Vagina (tissue), 2 donors: ENCODE measurements at regions not wholly inside any gene's neighbourhood (a gene's known extent, or its start where the extent isn't known, plus 50 kb on each side); places are given as distances from the start of the nearest gene placed in this dataset.
"Not testable (repeated sequence)": the region's sequence is repeated elsewhere in the genome, so short reads cannot be mapped to it uniquely, and the experiment has no call there.

ENCODE experiments used
- DNase-seq, 2 donors: peaks; one replicate each; pipeline ENCODE4 v3.0.0-alpha.2; 2017; ENCODE audit errors: extremely low spot score in 2 of 2
- H3K27ac ChIP-seq: fragments of 200-600 bp; sonication (generic); one replicate; pipeline ENCODE4 v1.5.1; 2019
- H3K27me3 ChIP-seq: fragments of 200-600 bp; sonication (generic); one replicate; pipeline ENCODE4 v1.5.1; 2019
- H3K36me3 ChIP-seq, 2 donors: fragments of 200-600 bp; sonication (generic); one replicate each; pipeline ENCODE4 v1.5.1; 2017 to 2019
- H3K4me1 ChIP-seq: fragments of 200-600 bp; sonication (generic); one replicate; pipeline ENCODE4 v1.5.1; 2019
- H3K4me3 ChIP-seq, 2 donors: fragments of 200-600 bp; sonication (generic); 1 replicate in 1 of 2; 2 replicates in 1 of 2; pipeline ENCODE4 v1.5.1; 2016 to 2019
- H3K9me3 ChIP-seq: fragments of 200-600 bp; sonication (generic); one replicate; pipeline ENCODE4 v1.5.1; 2019
- intact Hi-C: fragments of 100-400 bp; cut with DNase I; formaldehyde crosslinking; loops from one replicate; pipeline ENCODE4 v1.15.1; 2023

DNA sequence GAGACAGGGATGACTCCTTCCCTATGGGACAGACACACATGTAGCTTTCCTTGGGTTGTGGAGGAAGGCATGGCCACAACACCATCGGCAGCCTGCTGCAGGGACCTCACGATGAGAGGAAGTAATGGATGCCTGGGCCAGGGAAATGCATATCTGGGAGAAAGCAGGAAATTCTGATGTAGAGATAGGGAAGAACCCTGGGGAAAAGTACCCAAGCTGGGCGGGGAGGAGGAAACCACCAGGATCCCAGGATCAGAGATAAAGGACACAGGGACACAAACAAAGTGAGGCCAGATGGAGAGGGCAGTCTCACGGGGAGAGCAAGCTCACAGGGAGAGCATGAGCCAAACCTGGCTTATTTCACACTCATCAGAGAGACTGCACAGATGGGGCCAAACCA, 294.7 kb upstream of the TEKT4 start:
- H3K9me3 ChIP-seq, H3K27me3 ChIP-seq, H3K4me1 ChIP-seq, H3K36me3 ChIP-seq, H3K4me3 ChIP-seq, DNase-seq, intact Hi-C loops, H3K27ac ChIP-seq: not testable (repeated sequence)

DNA sequence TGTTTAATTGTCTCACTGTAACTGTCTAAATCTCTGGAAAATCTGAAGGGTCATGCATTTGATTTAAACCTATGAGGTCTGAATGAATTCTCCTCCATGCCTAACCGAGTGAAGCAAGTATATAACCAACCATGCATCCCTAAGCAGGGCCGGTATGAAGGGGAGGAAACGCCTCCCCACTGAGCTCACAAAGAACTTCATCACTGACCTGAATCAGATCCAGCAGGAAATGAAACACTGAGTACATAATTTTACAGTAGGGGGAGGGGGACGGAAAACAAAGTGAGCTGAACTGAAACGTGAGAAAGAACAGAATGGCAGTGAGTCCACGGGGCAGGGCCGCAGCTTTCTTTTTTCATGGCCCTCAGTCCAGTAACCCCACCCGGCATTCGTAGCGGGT, 294.1 kb upstream of the TEKT4 start:
- DNase-seq, H3K27ac ChIP-seq, H3K4me1 ChIP-seq, intact Hi-C loops, H3K36me3 ChIP-seq, H3K27me3 ChIP-seq, H3K9me3 ChIP-seq, H3K4me3 ChIP-seq: not testable (repeated sequence)

DNA sequence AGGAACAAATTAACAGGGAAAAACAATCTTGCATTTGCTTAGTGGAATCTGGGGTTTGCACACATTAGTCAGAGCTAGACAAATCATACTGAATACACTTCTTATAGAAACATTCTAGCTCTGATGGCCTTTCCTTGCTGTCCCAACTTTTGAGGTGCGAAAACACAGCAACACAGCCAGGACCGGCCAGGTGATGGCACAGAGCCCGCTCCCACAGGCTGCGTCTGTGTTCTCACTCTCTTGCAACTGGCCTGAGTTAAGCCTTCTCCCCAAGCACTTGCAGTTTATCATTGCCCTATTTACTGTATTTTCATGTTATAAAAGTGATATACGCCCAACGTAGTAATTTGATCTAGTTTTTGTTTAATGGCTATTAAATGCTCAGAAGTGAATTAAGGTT, 292.0 kb upstream of the TEKT4 start:
- H3K27ac ChIP-seq, DNase-seq, intact Hi-C loops, H3K27me3 ChIP-seq, H3K36me3 ChIP-seq, H3K4me1 ChIP-seq, H3K4me3 ChIP-seq, H3K9me3 ChIP-seq: not testable (repeated sequence)

DNA sequence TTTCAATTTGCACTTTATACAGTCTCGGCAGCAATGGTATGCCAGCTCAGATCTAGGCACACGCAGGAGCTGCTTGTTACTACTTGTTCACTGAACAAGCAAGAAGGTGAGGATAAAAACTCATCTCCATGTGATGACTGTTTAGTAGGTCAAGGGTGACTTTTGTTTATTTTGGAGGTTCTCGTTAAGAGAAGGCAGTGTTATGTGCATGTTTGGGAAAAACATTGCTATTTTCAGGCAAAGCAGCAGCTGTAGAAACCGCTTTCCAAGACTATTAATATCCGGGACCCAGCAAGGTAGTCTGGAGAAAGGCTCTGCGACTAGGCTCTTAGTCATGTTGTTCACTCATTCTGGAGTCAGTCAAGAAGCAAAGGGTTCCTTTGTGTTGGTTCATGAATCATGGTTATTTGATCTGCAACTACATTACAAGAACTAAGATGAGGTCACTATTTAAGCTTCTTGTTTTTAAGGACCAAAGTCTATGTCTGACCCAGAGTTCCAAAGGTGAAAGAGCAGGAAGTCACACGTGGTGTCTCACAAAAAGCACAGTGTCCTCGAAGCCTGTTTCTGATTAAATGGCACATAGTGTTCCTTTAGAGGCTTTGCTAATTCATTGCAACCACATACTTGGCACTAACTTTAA, 288.0 kb upstream of the TEKT4 start:
- H3K27me3 ChIP-seq, H3K36me3 ChIP-seq, intact Hi-C loops, DNase-seq, H3K27ac ChIP-seq, H3K4me3 ChIP-seq, H3K9me3 ChIP-seq, H3K4me1 ChIP-seq: not testable (repeated sequence)

DNA sequence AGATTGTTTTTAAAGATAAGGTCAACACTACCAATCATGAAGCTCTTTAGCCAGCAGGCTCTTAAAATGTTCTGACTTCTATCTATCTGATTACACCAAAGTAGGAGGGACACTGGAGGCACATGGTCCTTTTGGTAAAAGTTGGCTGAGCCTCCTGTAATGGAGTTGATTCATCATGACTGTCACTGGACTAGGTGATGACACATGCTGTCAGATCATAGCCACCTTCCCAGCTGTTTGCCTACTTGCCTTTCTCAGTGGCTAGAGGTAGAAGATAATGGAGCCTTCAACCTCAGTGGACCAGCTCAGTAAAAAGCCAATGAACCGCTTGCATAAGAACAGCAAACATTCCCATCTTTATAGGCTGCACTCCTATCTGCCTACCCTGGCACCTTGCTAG, 286.7 kb upstream of the TEKT4 start:
- intact Hi-C loops, H3K36me3 ChIP-seq, H3K4me3 ChIP-seq, H3K4me1 ChIP-seq, H3K27me3 ChIP-seq, H3K27ac ChIP-seq, H3K9me3 ChIP-seq, DNase-seq: not testable (repeated sequence)

DNA sequence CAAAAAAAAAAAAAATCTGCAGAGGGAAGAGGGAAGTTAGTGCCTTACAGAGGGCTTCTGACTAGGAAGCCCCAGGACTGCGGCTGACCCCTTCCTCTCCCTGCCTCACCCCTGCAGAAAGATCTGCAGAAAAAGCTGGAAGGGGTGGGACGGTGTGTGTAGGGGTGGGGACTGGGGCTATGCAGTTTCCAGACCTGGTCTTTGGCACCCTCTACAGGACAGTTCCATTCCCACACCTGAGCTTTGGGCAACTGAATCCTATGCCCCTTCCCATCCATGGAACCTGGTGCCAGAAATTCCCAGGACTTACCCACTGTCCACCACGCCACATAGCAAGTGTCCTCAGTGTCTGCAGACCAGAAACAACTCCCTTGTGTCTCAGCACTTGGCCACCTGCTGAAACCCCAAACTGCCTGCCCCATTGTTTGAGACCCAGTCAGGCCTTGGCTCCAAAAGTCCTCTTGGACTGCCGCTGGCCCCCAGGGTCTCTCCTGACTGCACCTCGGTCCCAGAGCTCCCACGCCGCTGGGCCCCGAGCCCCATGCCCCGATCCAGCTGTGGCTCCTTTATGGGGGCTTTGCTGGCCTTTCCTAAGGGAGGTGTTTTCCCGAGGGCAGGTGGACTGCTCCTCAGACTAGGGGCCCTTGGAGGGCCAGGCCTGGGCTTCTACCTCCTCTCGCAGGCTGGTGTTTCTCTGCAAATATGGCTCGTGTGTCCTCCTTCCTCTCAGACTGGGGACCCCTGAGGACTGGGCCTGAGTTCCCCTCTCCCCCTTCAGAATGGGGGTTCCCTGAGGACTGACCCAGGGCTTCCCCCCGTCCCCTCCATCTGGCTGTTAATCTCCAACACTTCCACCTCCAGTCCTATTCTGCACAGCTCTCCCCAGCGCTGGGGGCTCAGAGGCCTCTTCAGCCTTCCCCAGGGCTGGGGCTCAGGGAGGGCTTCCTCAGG, 284.9 kb upstream of the TEKT4 start:
- H3K27me3 ChIP-seq, intact Hi-C loops, DNase-seq, H3K9me3 ChIP-seq, H3K4me3 ChIP-seq, H3K36me3 ChIP-seq, H3K4me1 ChIP-seq, H3K27ac ChIP-seq: not testable (repeated sequence)

DNA sequence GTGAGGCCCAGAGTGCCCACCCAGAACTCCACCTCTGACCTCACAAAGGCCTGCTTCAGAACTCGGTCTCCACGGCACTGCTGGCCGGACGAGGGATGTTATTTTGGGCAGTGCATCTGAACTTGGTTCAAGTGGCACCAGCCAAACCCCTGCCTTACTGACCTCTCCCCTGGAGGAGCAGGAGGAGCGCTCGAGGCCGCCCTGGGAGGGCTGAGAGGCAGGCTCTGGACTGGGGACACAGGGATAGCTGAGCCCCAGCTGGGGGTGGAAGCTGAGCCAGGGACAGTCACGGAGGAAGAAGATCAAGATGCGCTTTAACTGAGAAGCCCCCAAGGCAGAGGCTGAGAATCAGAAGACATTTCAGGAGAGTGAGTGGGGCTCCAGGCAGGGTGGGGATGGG, 284.2 kb upstream of the TEKT4 start:
- H3K36me3 ChIP-seq, intact Hi-C loops, H3K27me3 ChIP-seq, H3K4me1 ChIP-seq, H3K4me3 ChIP-seq, DNase-seq, H3K27ac ChIP-seq, H3K9me3 ChIP-seq: not testable (repeated sequence)

DNA sequence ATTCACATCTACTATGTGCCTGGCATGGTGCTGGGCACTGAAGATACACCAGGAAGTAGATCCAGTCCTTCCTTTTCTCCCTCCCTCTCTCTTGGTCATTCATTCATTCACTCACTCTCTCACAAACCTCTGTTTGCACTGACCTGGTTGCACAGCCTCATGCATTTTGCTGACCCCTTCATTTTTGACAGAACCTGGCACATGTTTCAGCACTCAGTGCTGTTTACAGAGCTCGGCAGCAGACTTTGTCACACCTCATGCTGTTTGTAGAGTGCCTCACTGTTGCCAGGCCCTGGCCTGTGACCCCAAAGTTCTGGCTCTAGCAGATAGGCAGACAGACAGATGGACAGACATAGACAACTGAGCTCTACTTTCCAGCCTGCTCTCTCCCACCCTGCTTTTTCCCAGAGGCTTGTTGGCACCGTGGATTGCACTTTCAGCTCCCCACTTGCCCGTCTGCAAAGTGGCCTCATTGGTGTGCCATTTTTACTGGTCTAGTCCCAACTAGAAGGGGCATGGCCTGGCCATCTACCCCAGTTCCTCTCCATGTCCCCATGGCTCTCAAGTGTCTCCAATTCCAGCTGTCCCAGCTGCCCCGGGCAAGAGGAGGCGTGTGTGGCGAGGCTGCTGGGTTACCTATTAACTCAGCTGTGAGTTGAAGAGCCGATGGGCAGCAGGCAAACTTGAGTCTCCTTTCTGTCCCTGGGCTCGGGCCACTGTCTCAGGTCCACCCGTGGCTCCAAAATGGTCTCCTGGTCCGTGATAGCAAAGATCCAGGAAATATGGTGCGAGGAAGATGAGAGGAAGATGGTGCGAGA, 277.0 kb upstream of the TEKT4 start:
- intact Hi-C loops, H3K4me1 ChIP-seq, DNase-seq, H3K4me3 ChIP-seq, H3K27me3 ChIP-seq, H3K27ac ChIP-seq, H3K36me3 ChIP-seq, H3K9me3 ChIP-seq: not testable (repeated sequence)

DNA sequence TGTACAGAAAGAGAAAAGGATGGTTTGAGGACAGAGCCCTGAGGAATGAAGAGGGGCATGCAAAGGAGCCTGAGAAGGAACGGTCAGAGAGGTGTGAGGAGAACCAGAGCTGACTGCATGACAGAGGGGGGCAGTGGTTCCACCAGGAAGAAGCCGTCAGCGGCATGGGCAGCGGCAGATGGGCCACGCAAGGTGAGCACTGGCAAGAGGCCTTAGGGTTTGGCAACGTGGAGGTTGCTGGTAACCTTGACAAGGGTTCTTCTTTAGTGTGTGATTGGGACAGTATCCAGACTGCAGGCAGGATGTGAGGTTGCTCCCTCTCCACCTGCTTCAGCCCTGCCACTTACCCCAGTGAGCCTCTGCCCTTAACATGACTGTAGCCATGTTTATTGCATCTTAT, 275.3 kb upstream of the TEKT4 start:
- H3K27ac ChIP-seq, H3K4me3 ChIP-seq, DNase-seq, H3K4me1 ChIP-seq, H3K9me3 ChIP-seq, intact Hi-C loops, H3K36me3 ChIP-seq, H3K27me3 ChIP-seq: not testable (repeated sequence)

DNA sequence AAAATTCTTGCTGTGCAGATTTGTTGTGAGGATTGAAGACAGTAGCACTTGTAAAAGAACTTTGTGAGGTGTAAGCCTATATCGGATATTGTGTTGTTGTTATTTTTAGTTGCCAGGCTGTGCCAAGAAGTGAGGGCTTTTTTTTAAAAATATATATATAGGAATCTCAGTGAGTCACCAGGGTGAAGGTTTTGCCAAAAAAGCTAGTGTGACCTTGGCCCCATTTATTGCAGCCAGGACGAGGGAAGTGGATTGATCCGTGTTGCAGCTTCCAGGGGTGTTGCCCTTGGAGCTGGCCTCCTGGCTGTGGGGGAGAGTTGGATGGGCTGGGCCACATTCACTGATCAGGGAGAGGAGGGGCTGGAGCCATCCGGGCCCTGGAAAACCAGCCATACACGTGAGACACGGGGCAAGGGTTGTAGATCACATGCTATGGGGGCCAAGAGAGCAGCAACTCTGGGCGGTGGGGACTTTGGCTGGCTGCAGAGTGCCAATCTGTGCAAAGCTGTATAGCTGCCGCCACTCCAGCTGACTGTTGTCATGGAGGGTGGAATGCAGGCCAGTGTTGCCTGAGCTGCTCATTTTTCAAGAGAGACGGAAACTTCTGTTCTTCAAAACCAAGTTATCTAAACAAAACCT, 273.0 kb upstream of the TEKT4 start:
- H3K27me3 ChIP-seq, H3K36me3 ChIP-seq, H3K9me3 ChIP-seq, H3K4me1 ChIP-seq, H3K27ac ChIP-seq, H3K4me3 ChIP-seq, DNase-seq, intact Hi-C loops: not testable (repeated sequence)

DNA sequence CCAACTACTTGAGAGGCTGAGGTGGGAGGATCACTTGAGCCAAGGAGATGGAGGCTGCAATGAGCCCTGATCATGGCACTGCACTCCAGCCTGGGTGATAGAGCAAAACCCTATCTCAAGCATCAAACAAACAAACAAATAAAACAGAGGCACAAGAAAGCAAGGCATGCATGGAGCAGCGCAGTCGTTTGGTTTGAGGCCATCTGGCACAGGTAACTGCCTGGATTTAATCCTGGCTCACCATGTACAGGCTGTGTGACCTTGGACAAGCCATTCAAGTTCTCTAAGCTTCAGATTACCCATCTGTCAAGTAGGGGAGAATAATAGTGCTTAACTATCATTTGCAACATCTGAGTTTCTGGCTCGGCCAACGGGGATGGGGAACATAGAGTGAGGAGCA, 270.3 kb upstream of the TEKT4 start:
- H3K36me3 ChIP-seq, H3K4me3 ChIP-seq, DNase-seq, H3K4me1 ChIP-seq, intact Hi-C loops, H3K27ac ChIP-seq, H3K27me3 ChIP-seq, H3K9me3 ChIP-seq: not testable (repeated sequence)
